Sigmoid colon (tissue), 6 donors: ENCODE measurements at regions not wholly inside any gene's neighbourhood (a gene's known extent, or its start where the extent isn't known, plus 50 kb on each side); places are given as distances from the start of the nearest gene placed in this dataset.
A peak's percentile ranks its signal among the peaks of the same experiment; 100 is the strongest.

Experiments
- DNase-seq: peaks from one replicate; pipeline ENCODE4 v3.0.0-alpha.2; 2019
- H3K27ac ChIP-seq, 4 donors: fragments of 200-600 bp; sonication (generic); one replicate each; pipeline ENCODE4 v1.5.1; 2016 to 2019; ENCODE audit warnings: mild to moderate bottlenecking in 1 of 4
- H3K27me3 ChIP-seq, 3 donors: fragments of 200-600 bp; sonication (generic); one replicate each; pipeline ENCODE4 v1.5.1; 2019; ENCODE audit warnings: mild to moderate bottlenecking in 1 of 3
- H3K36me3 ChIP-seq, 4 donors: fragments of 200-600 bp; sonication (generic); one replicate each; pipeline ENCODE4 v1.5.1; 2016 to 2019
- H3K4me1 ChIP-seq, 4 donors: fragments of 200-600 bp; sonication (generic); one replicate each; pipeline ENCODE4 v1.5.1; 2017 to 2019
- H3K4me3 ChIP-seq, 4 donors: fragments of 200-600 bp; sonication (generic); one replicate each; pipeline ENCODE4 v1.5.1; 2017 to 2019; ENCODE audit warnings: mild to moderate bottlenecking in 2 of 4, moderate library complexity in 1 of 4
- H3K9me3 ChIP-seq, 4 donors: fragments of 200-600 bp in 3 of 4; sonication (generic) in 3 of 4; one replicate each; pipeline versions ENCODE4 v1.5.1 to v1.6.1; 2013 to 2019
- EP300 ChIP-seq, 4 donors: sonication (generic); formaldehyde crosslinking; IDR thresholded peaks; one replicate each; pipeline ENCODE4 v1.6.1; 2017; ENCODE audit warnings: antibody characterized with exemption in 4 of 4
- POLR2A ChIP-seq, 2 donors: fragments of 450-650 bp; IDR thresholded peaks; one replicate each; pipeline ENCODE4 v1.6.1; 2016; ENCODE audit warnings: antibody characterized with exemption in 2 of 2, mild to moderate bottlenecking in 2 of 2, moderate library complexity in 2 of 2
- POLR2AphosphoS5 ChIP-seq, 4 donors: sonication (generic); formaldehyde crosslinking; IDR thresholded peaks; one replicate each; pipeline ENCODE4 v1.6.1; 2017; ENCODE audit warnings: antibody characterized with exemption in 4 of 4
- WGBS, 2 donors: extraction: QIAGEN DNeasy Blood & Tissue Kit; methylation state at CpG; one replicate each; pipeline ENCODE4 v1.1.7; 2013; 5-methylcytosine and 5-hydroxymethylcytosine counted together
- intact Hi-C: fragments of 100-400 bp; cut with DNase I; formaldehyde crosslinking; loops from one replicate; pipeline ENCODE4 v1.15.1; 2023
- TF ChIP-seq, protein P1 (sequence below), 4 experiments: fragments of 450-650 bp in 3 of 4; fragments of 200-600 bp in 1 of 4; IDR thresholded peaks; one replicate each; pipeline ENCODE4 v1.5.1; 2016 to 2019; ENCODE audit warnings: antibody characterized with exemption in 4 of 4, mild to moderate bottlenecking in 3 of 4, moderate library complexity in 2 of 4
- donor health status: healthy with polysubstance abuse.
- donor health status: healthy.

DNA sequence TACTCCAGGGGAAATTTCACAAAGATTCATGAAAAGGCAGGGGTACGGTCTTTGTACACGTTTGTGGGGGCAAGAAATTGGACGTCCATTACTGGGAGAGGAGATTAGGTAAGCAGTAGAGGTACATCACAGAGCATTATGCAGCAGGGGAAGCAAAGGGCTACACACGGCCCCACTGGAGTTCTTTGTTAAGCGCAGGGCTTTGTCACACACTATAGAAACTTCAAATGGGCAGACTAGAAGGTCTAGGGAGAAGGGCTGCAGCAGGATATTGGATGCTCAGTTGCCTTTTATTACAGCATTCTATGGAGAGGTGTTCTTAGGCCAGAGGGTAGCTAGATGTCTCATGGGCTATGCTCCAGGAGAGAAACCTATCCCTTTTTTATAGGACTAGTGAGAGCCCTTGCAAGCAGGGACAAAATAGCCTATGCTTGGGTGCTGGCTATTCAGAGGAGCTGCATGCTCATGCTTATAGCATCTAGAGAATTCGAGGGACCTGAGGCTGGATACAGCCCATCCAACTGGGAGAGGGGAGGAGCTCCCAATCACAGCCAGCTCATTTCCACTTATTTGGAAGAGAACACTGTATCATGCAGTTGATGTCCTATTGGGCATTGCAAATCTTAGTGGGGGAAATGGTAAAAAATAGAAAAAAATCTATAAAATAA is 506.4 kb upstream of the ADAMTS9 start:
- Histone ChIP-seq H3K9me3 (no peaks in the 10 kb centered on the region), H3K4me3 (no peak overlapping the region), H3K4me1 (peaks cover 0 to 17% (median 3%) of the 10 kb centered on the region in 4 donors), H3K36me3 (no peaks in the 10 kb centered on the region), H3K27me3 (no peaks in the 10 kb centered on the region), H3K27ac (no peak overlapping the region)
- no peak for DNase-seq
- TF ChIP-seq POLR2AphosphoS5 (IDR thresholded peaks at IDR 0.05) = no peak
- intact Hi-C loops = no loop called here
- WGBS, 2 donors = 88% methylated on average over 6 of the region's 6 CpGs

DNA sequence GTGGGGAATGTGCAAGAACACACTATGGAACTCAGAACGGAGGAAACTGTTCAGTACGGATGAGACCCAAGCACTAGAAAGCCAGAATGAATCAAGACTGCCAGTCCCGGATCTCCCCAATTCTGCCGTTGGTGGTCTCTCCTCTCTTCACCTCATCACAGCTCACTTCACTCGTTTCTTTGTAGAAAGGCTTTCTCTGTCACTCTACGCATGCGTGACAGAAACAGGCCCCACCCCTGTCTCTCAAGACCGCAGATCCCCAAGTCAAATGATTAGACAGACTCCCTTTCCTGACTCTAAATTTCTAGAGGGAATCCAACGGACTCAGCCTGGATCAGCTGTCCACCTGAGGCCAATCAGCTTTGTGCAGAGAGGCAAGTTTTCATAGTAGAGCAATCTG is 505.7 kb upstream of the ADAMTS9 start:
- intact Hi-C loops = no loop called here
- Histone ChIP-seq H3K4me1 (peaks cover 0 to 17% (median 3%) of the 10 kb centered on the region in 4 donors), H3K27ac (no peak overlapping the region), H3K4me3 (no peak overlapping the region), H3K9me3 (no peaks in the 10 kb centered on the region), H3K36me3 (no peaks in the 10 kb centered on the region), H3K27me3 (no peaks in the 10 kb centered on the region)
- WGBS, 2 donors = 91 to 93% methylated on average over 9 of the region's 9 CpGs
- TF ChIP-seq, protein P1, sequence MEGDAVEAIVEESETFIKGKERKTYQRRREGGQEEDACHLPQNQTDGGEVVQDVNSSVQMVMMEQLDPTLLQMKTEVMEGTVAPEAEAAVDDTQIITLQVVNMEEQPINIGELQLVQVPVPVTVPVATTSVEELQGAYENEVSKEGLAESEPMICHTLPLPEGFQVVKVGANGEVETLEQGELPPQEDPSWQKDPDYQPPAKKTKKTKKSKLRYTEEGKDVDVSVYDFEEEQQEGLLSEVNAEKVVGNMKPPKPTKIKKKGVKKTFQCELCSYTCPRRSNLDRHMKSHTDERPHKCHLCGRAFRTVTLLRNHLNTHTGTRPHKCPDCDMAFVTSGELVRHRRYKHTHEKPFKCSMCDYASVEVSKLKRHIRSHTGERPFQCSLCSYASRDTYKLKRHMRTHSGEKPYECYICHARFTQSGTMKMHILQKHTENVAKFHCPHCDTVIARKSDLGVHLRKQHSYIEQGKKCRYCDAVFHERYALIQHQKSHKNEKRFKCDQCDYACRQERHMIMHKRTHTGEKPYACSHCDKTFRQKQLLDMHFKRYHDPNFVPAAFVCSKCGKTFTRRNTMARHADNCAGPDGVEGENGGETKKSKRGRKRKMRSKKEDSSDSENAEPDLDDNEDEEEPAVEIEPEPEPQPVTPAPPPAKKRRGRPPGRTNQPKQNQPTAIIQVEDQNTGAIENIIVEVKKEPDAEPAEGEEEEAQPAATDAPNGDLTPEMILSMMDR (IDR thresholded peaks at IDR 0.05) = no peak
- no peak for TF ChIP-seq POLR2AphosphoS5 (IDR thresholded peaks at IDR 0.05)
- TF ChIP-seq POLR2A (IDR thresholded peaks at IDR 0.05) = no peak
- no peak for TF ChIP-seq EP300 (IDR thresholded peaks at IDR 0.05)
- no peak for DNase-seq

DNA sequence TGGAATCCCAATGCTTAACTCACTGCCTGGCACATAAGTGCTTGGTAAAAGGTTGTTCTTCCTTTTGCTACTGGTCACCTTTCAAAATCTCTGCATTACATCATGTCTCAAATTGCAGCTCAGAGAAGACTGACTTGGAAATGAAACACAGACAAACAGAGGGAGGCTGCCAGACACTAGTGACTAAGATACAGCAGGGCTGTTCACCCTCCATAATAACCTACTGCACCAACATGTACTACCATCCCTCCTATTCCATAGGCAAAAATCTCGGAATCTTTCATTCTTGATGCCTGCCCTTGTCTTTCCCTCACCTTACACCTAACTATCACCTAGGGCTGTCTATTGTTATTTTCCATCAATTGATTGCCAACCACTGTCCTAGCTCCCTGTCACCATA is 502.3 kb upstream of the ADAMTS9 start:
- Histone ChIP-seq H3K27ac (no peak overlapping the region), H3K4me3 (no peak overlapping the region), H3K4me1 (peaks cover 0 to 4% (median 0%) of the 10 kb centered on the region in 4 donors), H3K36me3 (no peaks in the 10 kb centered on the region), H3K9me3 (no peaks in the 10 kb centered on the region), H3K27me3 (no peaks in the 10 kb centered on the region)
- DNase-seq = no peak
- TF ChIP-seq, protein P1 (IDR thresholded peaks at IDR 0.05) = no peak
- TF ChIP-seq EP300 (IDR thresholded peaks at IDR 0.05) (no peak), POLR2A (IDR thresholded peaks at IDR 0.05) (no peak)
- 42 to 91% methylated on average over 1 of the region's 1 CpG for WGBS, 2 donors
- intact Hi-C loops = no loop called here

DNA sequence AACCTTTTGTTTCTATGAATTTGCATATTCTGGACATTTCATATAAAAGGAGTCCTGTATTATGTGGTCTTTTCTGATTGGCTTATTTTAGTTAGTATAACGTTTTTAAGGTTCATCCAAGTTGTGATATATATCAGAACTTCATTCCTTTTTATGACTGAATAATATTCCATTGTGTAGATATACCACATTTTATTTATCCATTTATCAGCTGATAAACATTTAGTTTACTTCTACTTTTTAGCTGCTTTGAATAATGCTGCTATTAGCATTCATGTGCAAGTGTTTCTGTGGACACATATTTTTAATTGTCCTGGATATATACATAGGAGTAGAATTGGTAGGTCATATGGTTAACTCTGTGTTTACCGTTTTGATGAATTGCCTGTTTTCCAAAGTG is 498.5 kb upstream of the ADAMTS9 start:
- H3K27ac ChIP-seq = no peak overlapping the region
- TF ChIP-seq POLR2A (IDR thresholded peaks at IDR 0.05) (no peak), EP300 (IDR thresholded peaks at IDR 0.05) (no peak)
- no peak for DNase-seq
- H3K4me1 ChIP-seq = peaks cover 0 to 7% (median 2%) of the 10 kb centered on the region in 4 donors
- H3K36me3 ChIP-seq = no peaks in the 10 kb centered on the region
- intact Hi-C loops = no loop called here
- no peaks in the 10 kb centered on the region for H3K9me3 ChIP-seq
- 81 to 86% methylated on average over 2 of the region's 2 CpGs for WGBS, 2 donors
- H3K27me3 ChIP-seq = no peaks in the 10 kb centered on the region
- no peak overlapping the region for H3K4me3 ChIP-seq

DNA sequence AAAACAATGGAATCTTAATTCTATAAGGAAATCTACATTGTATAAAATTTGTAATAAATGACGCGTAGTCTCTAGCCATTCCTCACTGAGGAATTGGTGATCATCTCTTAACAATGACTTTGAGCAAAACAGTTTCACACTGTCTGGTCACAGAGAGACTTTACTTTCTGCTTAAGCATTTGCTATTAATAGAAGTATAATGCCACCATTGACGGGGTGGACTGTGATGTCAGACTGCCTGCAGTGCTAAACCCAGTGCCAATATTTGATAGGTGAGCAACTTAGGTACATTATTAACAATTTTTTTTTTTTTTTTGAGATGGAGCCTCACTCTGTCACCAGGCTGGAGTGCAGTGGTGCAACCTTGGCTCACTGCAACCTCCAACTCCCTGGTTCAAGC is 494.9 kb upstream of the ADAMTS9 start:
- 61 to 71% methylated on average over 3 of the region's 3 CpGs for WGBS, 2 donors
- Histone ChIP-seq H3K27ac (no peak overlapping the region), H3K36me3 (no peaks in the 10 kb centered on the region), H3K27me3 (no peaks in the 10 kb centered on the region), H3K4me1 (peaks cover 0 to 21% (median 7%) of the 10 kb centered on the region in 4 donors), H3K4me3 (no peak overlapping the region), H3K9me3 (no peaks in the 10 kb centered on the region)
- intact Hi-C loops = no loop called here
- DNase-seq = no peak
- TF ChIP-seq EP300 (IDR thresholded peaks at IDR 0.05) (no peak), POLR2AphosphoS5 (IDR thresholded peaks at IDR 0.05) (no peak), POLR2A (IDR thresholded peaks at IDR 0.05) (no peak)
- TF ChIP-seq, protein P1 (IDR thresholded peaks at IDR 0.05) = no peak

DNA sequence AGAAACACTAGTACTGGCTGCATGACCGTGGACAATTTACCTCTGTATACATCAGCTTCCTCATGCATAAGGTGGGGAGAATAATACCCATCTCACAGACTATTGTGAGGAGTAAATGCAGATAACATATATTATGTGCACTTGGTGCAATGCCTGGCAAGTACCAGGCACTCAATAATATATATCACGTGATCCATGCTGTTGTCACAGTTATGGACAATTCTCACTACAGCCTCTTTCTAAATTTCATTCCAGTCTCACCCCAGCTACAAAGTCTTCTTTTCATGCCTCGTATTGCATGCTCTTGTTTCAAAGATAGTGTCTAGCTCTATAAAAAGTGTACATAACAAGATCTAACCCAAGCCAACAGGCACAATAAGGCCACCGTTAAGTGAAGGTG is 494.3 kb upstream of the ADAMTS9 start:
- Histone ChIP-seq H3K36me3 (no peaks in the 10 kb centered on the region), H3K4me1 (peaks cover 0 to 27% (median 7%) of the 10 kb centered on the region in 4 donors), H3K4me3 (no peak overlapping the region), H3K27me3 (no peaks in the 10 kb centered on the region), H3K9me3 (no peaks in the 10 kb centered on the region), H3K27ac (peak overlapping the region in 1 of 4 donors; percentile 65)
- 54 to 80% methylated on average over 4 of the region's 4 CpGs for WGBS, 2 donors
- DNase-seq = no peak
- TF ChIP-seq POLR2AphosphoS5 (IDR thresholded peaks at IDR 0.05) = no peak
- no peak for TF ChIP-seq EP300 (IDR thresholded peaks at IDR 0.05)
- no peak for TF ChIP-seq POLR2A (IDR thresholded peaks at IDR 0.05)
- TF ChIP-seq, protein P1 (IDR thresholded peaks at IDR 0.05) = no peak
- intact Hi-C loops = no loop called here
